ENCODE measurements at regions not wholly inside any gene's neighbourhood (a gene's known extent, or its start where the extent isn't known, plus 50 kb on each side); places are given as distances from the start of the nearest gene placed in this dataset.

- DNase-seq (ENCODE audit: low spot score) (no peak), ATAC-seq (ENCODE audit: insufficient number of reproducible peaks, low FRiP score, low read depth) (no peak)
- Histone ChIP-seq H3K27ac (no peak overlapping the region), H3K4me1 (ENCODE audit: control insufficient read depth in 1 of 2, low read depth in 2 of 2) (no peaks in the 10 kb centered on the region), H3K27me3 (replicated peaks; ENCODE audit: insufficient read depth) (no peaks in the 10 kb centered on the region), H3K4me3 (no peak overlapping the region), H3K36me3 (no peaks in the 10 kb centered on the region), H3K9me3 (no peaks in the 10 kb centered on the region)
- TF ChIP-seq CTCF (IDR thresholded peaks at IDR 0.05), result no peak
These were observed 219.4 kb upstream of the ARL4C start for GRCh38 chr2:234716271-234716670.

GRCh38 chr2:234715671-234716250, 218.9 kb upstream of the ARL4C start:
- DNase-seq (ENCODE audit: low spot score), result no peak
- ATAC-seq (ENCODE audit: insufficient number of reproducible peaks, low FRiP score, low read depth), result no peak
- Histone ChIP-seq H3K4me3 (no peak overlapping the region), H3K27me3 (replicated peaks; ENCODE audit: insufficient read depth) (no peaks in the 10 kb centered on the region), H3K36me3 (no peaks in the 10 kb centered on the region), H3K27ac (no peak overlapping the region), H3K9me3 (no peaks in the 10 kb centered on the region), H3K4me1 (ENCODE audit: control insufficient read depth in 1 of 2, low read depth in 2 of 2) (no peaks in the 10 kb centered on the region)
- TF ChIP-seq CTCF (IDR thresholded peaks at IDR 0.05), result no peak

- Histone ChIP-seq H3K9me3 (no peaks in the 10 kb centered on the region), H3K4me1 (ENCODE audit: control insufficient read depth in 1 of 2, low read depth in 2 of 2) (no peaks in the 10 kb centered on the region), H3K27me3 (replicated peaks; ENCODE audit: insufficient read depth) (no peaks in the 10 kb centered on the region), H3K36me3 (no peaks in the 10 kb centered on the region), H3K4me3 (no peak overlapping the region), H3K27ac (no peak overlapping the region)
- TF ChIP-seq CTCF (IDR thresholded peaks at IDR 0.05), result no peak
- ATAC-seq (ENCODE audit: insufficient number of reproducible peaks, low FRiP score, low read depth), result no peak
- no peak for DNase-seq (ENCODE audit: low spot score)
These were observed 217.8 kb upstream of the ARL4C start for GRCh38 chr2:234714711-234715110.

GRCh38 chr2:234712421-234712935, 215.6 kb upstream of the ARL4C start:
- ATAC-seq (ENCODE audit: insufficient number of reproducible peaks, low FRiP score, low read depth) (no peak), DNase-seq (ENCODE audit: low spot score) (no peak)
- Histone ChIP-seq H3K27ac (no peak overlapping the region), H3K9me3 (no peaks in the 10 kb centered on the region), H3K4me1 (ENCODE audit: control insufficient read depth in 1 of 2, low read depth in 2 of 2) (no peaks in the 10 kb centered on the region), H3K4me3 (no peak overlapping the region), H3K36me3 (no peaks in the 10 kb centered on the region), H3K27me3 (replicated peaks; ENCODE audit: insufficient read depth) (no peaks in the 10 kb centered on the region)
- TF ChIP-seq CTCF (IDR thresholded peaks at IDR 0.05), result no peak

- DNase-seq (ENCODE audit: low spot score) (no peak), ATAC-seq (ENCODE audit: insufficient number of reproducible peaks, low FRiP score, low read depth) (no peak)
- H3K4me3 ChIP-seq, result no peak overlapping the region
- no peaks in the 10 kb centered on the region for H3K36me3 ChIP-seq
- no peaks in the 10 kb centered on the region for H3K4me1 ChIP-seq (ENCODE audit: control insufficient read depth in 1 of 2, low read depth in 2 of 2)
- no peaks in the 10 kb centered on the region for H3K9me3 ChIP-seq
- no peak overlapping the region for H3K27ac ChIP-seq
- H3K27me3 ChIP-seq (replicated peaks; ENCODE audit: insufficient read depth), result no peaks in the 10 kb centered on the region
- no peak for TF ChIP-seq CTCF (IDR thresholded peaks at IDR 0.05)
These were observed 214.4 kb upstream of the ARL4C start for GRCh38 chr2:234711308-234711707.
